ENCODE measurements at regions not wholly inside any gene's neighbourhood (a gene's known extent, or its start where the extent isn't known, plus 50 kb on each side); places are given as distances from the start of the nearest gene placed in this dataset.

- no peak for TF ChIP-seq CTCF (IDR thresholded peaks at IDR 0.05; ENCODE audit: insufficient read depth, low read depth, low read length, missing control alignments)
- DNase-seq (ENCODE audit: low read depth) = no peak
- H3K4me3 ChIP-seq (ENCODE audit: low read length) = no peak overlapping the region
Observed at GRCh38 chr1:29427614-29428279, 191.4 kb downstream of the PTPRU start.

- DNase-seq (ENCODE audit: low read depth) = no peak
- TF ChIP-seq CTCF (IDR thresholded peaks at IDR 0.05; ENCODE audit: insufficient read depth, low read depth, low read length, missing control alignments) = no peak
- H3K4me3 ChIP-seq (ENCODE audit: low read length) = no peak overlapping the region
Observed at GRCh38 chr1:29426701-29427279, 190.5 kb downstream of the PTPRU start.

- no peak for TF ChIP-seq CTCF (IDR thresholded peaks at IDR 0.05; ENCODE audit: insufficient read depth, low read depth, low read length, missing control alignments)
- no peak for DNase-seq (ENCODE audit: low read depth)
- H3K4me3 ChIP-seq (ENCODE audit: low read length) = no peak overlapping the region
Observed at GRCh38 chr1:29425631-29426030, 189.3 kb downstream of the PTPRU start.

GRCh38 chr1:29424266-29424665 is 187.9 kb downstream of the PTPRU start:
- no peak for DNase-seq (ENCODE audit: low read depth)
- TF ChIP-seq CTCF (IDR thresholded peaks at IDR 0.05; ENCODE audit: insufficient read depth, low read depth, low read length, missing control alignments) = no peak
- no peak overlapping the region for H3K4me3 ChIP-seq (ENCODE audit: low read length)

- TF ChIP-seq CTCF (IDR thresholded peaks at IDR 0.05; ENCODE audit: insufficient read depth, low read depth, low read length, missing control alignments) = no peak
- DNase-seq (ENCODE audit: low read depth) = no peak
- no peak overlapping the region for H3K4me3 ChIP-seq (ENCODE audit: low read length)
Observed at GRCh38 chr1:29420202-29420601, 183.9 kb downstream of the PTPRU start.

- no peak overlapping the region for H3K4me3 ChIP-seq (ENCODE audit: low read length)
- TF ChIP-seq CTCF (IDR thresholded peaks at IDR 0.05; ENCODE audit: insufficient read depth, low read depth, low read length, missing control alignments) = no peak
- no peak for DNase-seq (ENCODE audit: low read depth)
Observed at GRCh38 chr1:29417971-29418370, 181.6 kb downstream of the PTPRU start.

Data from epithelial cell of esophagus (primary cell).